GM12864 (cell line): ENCODE measurements at regions not wholly inside any gene's neighbourhood (a gene's known extent, or its start where the extent isn't known, plus 50 kb on each side); places are given as distances from the start of the nearest gene placed in this dataset.

Experiments used
- DNase-seq: peaks from one replicate; pipeline ENCODE4 v3.0.0-alpha.2; 2011; ENCODE audit warnings: low read depth
- H3K4me3 ChIP-seq: 2 replicates; pipeline ENCODE4 v1.5.1; 2011; ENCODE audit warnings: mild to moderate bottlenecking, low read depth, low read length, control low read depth
- TF ChIP-seq, protein P1 (sequence below): IDR thresholded peaks from 2 replicates; pipeline ENCODE4 v1.5.1; 2011; ENCODE audit warnings: low read depth, mild to moderate bottlenecking, moderate library complexity, low read length, control low read depth, inconsistent platforms; ENCODE audit errors: missing control alignments

DNA sequence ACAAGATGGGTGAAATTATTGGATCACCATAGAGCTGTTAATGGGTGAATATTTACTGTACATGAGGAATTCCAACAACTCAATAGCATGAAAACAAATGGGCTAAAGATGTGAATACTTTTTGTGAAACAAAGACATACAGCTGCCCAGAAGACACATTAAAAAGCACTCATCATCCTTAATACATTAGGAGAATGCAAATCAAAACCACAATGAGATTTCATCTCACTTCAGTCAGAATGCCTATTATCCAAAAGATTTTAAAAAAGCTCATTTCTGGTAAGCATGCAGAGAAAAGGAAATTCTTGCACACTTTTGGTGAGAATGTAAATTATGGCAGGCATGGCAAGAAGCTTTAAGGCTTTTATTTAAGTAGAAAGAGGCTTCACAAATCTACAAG is 770.8 kb upstream of the AMELY start:
- TF ChIP-seq, protein P1, sequence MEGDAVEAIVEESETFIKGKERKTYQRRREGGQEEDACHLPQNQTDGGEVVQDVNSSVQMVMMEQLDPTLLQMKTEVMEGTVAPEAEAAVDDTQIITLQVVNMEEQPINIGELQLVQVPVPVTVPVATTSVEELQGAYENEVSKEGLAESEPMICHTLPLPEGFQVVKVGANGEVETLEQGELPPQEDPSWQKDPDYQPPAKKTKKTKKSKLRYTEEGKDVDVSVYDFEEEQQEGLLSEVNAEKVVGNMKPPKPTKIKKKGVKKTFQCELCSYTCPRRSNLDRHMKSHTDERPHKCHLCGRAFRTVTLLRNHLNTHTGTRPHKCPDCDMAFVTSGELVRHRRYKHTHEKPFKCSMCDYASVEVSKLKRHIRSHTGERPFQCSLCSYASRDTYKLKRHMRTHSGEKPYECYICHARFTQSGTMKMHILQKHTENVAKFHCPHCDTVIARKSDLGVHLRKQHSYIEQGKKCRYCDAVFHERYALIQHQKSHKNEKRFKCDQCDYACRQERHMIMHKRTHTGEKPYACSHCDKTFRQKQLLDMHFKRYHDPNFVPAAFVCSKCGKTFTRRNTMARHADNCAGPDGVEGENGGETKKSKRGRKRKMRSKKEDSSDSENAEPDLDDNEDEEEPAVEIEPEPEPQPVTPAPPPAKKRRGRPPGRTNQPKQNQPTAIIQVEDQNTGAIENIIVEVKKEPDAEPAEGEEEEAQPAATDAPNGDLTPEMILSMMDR: no peak
- no peak overlapping the region for H3K4me3 ChIP-seq
- no peak for DNase-seq

DNA sequence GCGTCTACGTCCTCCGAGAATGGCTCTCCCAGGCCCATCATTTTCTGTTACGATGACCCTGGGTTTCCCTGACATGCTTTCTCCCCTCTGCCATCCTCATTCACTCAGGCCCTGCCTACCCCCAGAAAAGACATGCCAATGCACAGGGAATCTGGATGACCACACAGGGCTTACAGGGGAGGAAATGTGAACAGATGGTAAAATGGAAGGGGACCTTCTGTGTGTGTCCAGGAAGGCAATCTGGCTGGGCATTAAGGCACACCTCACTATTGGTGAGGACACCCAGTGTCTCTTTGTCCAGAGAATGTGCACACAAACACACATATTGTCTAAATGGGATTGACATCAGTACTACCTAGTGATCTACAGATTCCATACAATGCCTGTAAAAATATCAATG is 769.9 kb upstream of the AMELY start:
- no peak overlapping the region for H3K4me3 ChIP-seq
- no peak for DNase-seq
- TF ChIP-seq, protein P1: no peak

DNA sequence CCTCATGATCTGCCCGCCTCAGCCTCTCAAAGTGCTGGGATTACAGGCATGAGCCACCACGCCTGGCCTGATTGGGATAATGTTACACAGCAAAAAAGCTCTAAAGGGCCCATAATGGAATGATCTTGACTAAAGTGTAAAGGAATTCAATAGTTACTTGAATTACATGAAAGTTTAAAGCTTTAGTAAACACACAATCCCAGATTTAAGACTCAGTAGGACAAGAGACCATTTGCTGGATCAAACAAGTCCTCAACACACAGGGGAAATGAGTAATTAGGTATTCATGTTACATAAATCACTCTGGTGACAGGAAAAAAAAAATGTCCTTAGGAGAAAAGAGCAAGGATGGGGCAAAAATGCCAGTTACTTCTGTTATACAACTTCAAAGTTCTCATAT is 762.9 kb upstream of the AMELY start:
- H3K4me3 ChIP-seq: no peak overlapping the region
- TF ChIP-seq, protein P1: no peak
- no peak for DNase-seq

DNA sequence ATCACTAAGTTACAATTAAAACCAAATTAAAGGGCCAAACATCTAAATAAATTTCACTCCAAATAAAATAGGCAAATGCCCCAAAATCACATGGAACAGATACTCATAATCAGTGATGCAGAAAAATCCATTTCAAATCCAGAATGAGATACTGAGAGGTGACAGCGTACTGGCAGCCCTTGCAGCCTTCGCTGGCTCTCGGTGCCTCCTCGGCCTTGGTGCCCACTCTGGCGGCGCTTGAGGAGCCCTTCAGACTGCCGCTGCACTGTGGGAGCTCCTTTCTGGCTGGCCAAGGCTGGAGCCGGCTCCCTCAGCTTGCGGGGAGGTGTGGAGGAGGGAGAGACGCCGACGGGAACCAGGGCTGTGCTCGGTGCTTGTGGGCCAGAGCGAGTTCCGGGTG is 761.2 kb upstream of the AMELY start:
- H3K4me3 ChIP-seq: no peak overlapping the region
- DNase-seq: no peak
- TF ChIP-seq, protein P1: no peak

DNA sequence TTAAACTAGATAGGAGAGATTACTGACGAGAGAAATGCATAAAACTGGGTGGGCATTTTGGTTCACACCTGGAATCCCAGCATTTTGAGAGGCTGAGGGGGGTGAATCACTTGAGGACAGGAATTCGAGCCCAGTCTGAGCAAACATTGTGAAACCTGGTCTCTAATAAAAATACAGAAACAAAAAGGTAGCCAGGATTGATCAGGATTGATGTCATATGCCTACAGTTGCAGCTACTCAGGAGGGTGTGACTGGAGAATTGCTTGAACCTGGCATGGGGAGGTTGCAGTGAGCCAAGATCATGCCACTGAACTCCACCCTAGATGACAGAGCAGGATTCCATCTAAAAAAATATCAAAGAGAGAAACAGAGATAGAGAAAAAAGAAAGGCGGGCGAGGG is 751.7 kb upstream of the AMELY start:
- TF ChIP-seq, protein P1: no peak
- H3K4me3 ChIP-seq: no peak overlapping the region
- no peak for DNase-seq

DNA sequence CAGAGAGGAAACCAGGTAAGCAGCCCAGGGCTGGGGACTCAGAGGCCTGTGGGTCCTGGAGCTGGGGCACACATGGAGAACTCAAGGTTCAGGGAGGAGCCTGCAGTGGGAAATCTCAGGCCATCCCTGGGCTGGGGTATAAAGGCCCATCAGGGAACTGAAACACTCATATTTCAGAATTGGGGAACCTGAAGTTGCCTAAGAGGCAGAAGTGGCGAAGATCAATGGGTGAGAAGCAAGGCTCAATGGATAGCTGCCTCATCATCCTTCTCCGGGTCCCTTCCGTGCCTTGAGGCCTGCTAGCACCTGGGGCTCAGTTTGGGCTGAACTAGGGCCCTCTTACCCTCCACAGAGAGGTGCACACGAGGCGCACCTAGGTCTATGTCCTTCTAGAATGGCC is 747.5 kb upstream of the AMELY start:
- no peak for DNase-seq
- H3K4me3 ChIP-seq: no peak overlapping the region
- TF ChIP-seq, protein P1: no peak

DNA sequence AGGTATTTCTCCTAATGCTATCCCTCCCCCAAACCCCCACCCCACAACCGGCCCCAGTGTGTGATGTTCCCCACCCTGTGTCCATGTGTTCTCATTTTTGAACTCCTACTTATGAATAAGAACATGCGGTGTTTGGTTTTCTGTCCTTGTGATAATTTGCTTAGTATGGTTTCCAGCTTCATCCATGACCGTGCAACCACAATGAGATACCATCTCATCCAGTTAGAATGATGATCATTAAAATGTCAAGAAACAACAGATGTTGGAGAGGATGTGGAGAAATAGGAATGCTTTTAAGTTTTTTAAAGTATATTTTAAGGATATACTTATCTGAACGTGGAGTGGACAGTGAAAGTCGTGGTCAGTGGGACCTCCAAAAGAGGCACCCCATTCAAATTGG is 745.0 kb upstream of the AMELY start:
- H3K4me3 ChIP-seq: no peak overlapping the region
- no peak for DNase-seq
- TF ChIP-seq, protein P1: no peak
